Esophagus (tissue), 2 donors: ENCODE measurements at regions not wholly inside any gene's neighbourhood (a gene's known extent, or its start where the extent isn't known, plus 50 kb on each side); places are given as distances from the start of the nearest gene placed in this dataset.
"Not testable (repeated sequence)": the region's sequence is repeated elsewhere in the genome, so short reads cannot be mapped to it uniquely, and the experiment has no call there.

Experiments used
- H3K27ac ChIP-seq, 2 donors: one replicate each; pipeline ENCODE4 v1.5.1; 2013; ENCODE audit warnings: low read depth in 2 of 2, mild to moderate bottlenecking in 2 of 2, inconsistent platforms in 1 of 2, low read length in 1 of 2, moderate library complexity in 1 of 2
- H3K27me3 ChIP-seq, 2 donors: one replicate each; pipeline ENCODE4 v1.6.1; 2013; ENCODE audit warnings: low read length in 2 of 2, control low read depth in 1 of 2, mild to moderate bottlenecking in 1 of 2; ENCODE audit not compliant: insufficient read depth in 2 of 2, control insufficient read depth in 1 of 2
- H3K36me3 ChIP-seq, 2 donors: one replicate each; pipeline ENCODE4 v1.6.1; 2013; ENCODE audit warnings: low read length in 1 of 2; ENCODE audit not compliant: control insufficient read depth in 2 of 2, insufficient read depth in 2 of 2
- H3K4me1 ChIP-seq, 2 donors: one replicate each; pipeline ENCODE4 v1.6.1; 2013; ENCODE audit warnings: low read length in 1 of 2; ENCODE audit not compliant: control insufficient read depth in 2 of 2, insufficient read depth in 2 of 2
- H3K4me3 ChIP-seq, 2 donors: one replicate each; pipeline ENCODE4 v1.5.1; 2013; ENCODE audit warnings: low read length in 2 of 2, mild to moderate bottlenecking in 2 of 2, low read depth in 1 of 2, moderate library complexity in 1 of 2
- H3K9me3 ChIP-seq, 2 donors: one replicate each; pipeline ENCODE4 v1.6.1; 2013; ENCODE audit warnings: mild to moderate bottlenecking in 2 of 2, low read depth in 1 of 2, low read length in 1 of 2, moderate library complexity in 1 of 2; ENCODE audit not compliant: control insufficient read depth in 2 of 2, insufficient read depth in 1 of 2
- WGBS, 2 donors: extraction: QIAGEN DNeasy Blood & Tissue Kit; methylation state at CpG; one replicate each; pipeline ENCODE4 v1.1.7; 2013; 5-methylcytosine and 5-hydroxymethylcytosine counted together
- donor health status: healthy with polysubstance abuse.
- donor health status: Bipolar disorder and iron deficiency.

GRCh38 chr3:59499000-59499399, 449.2 kb upstream of the CFAP20DC start:
- H3K4me3 ChIP-seq: no peak overlapping the region
- H3K4me1 ChIP-seq: no peaks in the 10 kb centered on the region
- 90 to 91% methylated on average over 15 of the region's 15 CpGs for WGBS, 2 donors
- no peaks in the 10 kb centered on the region for H3K27me3 ChIP-seq
- H3K36me3 ChIP-seq: no peaks in the 10 kb centered on the region
- no peak overlapping the region for H3K27ac ChIP-seq
- no peaks in the 10 kb centered on the region for H3K9me3 ChIP-seq

DNA sequence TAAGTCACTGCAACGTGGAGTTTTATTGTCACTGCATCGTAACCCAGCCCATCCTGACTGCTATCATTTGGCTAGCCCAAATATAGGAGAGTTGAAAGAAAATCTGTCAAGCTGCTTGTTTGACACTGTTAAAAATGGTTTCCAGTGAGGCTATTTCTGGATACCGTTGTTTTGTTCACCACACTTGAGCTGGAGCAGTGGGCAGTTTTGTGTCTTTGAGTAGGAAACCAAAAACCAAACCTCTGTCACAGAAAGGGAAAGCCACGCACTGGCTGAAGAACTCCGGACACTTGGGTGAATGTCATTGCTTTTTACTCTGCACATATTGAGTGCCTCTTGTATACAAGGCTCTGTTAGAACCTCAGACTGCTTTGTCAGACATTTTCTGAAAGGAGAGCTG, 446.4 kb upstream of the CFAP20DC start:
- no peaks in the 10 kb centered on the region for H3K9me3 ChIP-seq
- no peak overlapping the region for H3K4me3 ChIP-seq
- no peaks in the 10 kb centered on the region for H3K36me3 ChIP-seq
- WGBS, 2 donors: 87 to 91% methylated on average over 5 of the region's 5 CpGs
- H3K4me1 ChIP-seq: no peaks in the 10 kb centered on the region
- no peaks in the 10 kb centered on the region for H3K27me3 ChIP-seq
- H3K27ac ChIP-seq: no peak overlapping the region

DNA sequence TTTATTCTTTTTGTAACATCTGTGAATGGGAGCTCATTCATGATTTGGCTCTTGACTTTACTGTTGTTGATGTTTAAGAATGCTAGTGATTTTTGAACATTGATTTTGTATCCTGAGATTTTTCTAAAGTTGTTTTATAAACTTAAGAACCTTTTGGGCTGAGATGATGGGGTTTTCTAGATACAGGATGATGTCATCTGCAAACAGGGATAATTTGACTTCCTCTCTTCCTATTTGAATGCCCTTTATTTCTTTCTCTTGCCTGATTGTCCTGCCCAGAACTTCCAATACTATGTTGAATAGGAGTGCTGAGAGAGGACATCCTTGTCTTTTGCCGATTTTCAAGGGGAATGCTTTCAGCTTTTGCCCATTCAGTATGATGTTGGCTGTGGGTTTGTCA, 445.1 kb upstream of the CFAP20DC start:
- H3K4me1 ChIP-seq, H3K27me3 ChIP-seq, H3K4me3 ChIP-seq, H3K9me3 ChIP-seq, H3K27ac ChIP-seq, H3K36me3 ChIP-seq: not testable (repeated sequence)
- WGBS, 2 donors: 90 to 92% methylated on average over 1 of the region's 1 CpG

GRCh38 chr3:59486520-59486919, 436.7 kb upstream of the CFAP20DC start:
- no peak overlapping the region for H3K4me3 ChIP-seq
- no peaks in the 10 kb centered on the region for H3K36me3 ChIP-seq
- no peaks in the 10 kb centered on the region for H3K27me3 ChIP-seq
- WGBS, 2 donors: 56 to 59% methylated on average over 3 of the region's 3 CpGs
- H3K27ac ChIP-seq: no peak overlapping the region
- H3K4me1 ChIP-seq: no peaks in the 10 kb centered on the region
- no peaks in the 10 kb centered on the region for H3K9me3 ChIP-seq

- Histone ChIP-seq H3K36me3 (no peaks in the 10 kb centered on the region), H3K4me1 (no peaks in the 10 kb centered on the region), H3K9me3 (no peaks in the 10 kb centered on the region), H3K4me3 (no peak overlapping the region), H3K27me3 (no peaks in the 10 kb centered on the region), H3K27ac (no peak overlapping the region)
- 91 to 93% methylated on average over 3 of the region's 3 CpGs for WGBS, 2 donors
Observed at GRCh38 chr3:59483191-59483590, 433.4 kb upstream of the CFAP20DC start.

GRCh38 chr3:59482684-59483083, 432.9 kb upstream of the CFAP20DC start:
- Histone ChIP-seq H3K36me3 (no peaks in the 10 kb centered on the region), H3K4me3 (no peak overlapping the region), H3K27me3 (no peaks in the 10 kb centered on the region), H3K9me3 (no peaks in the 10 kb centered on the region), H3K27ac (no peak overlapping the region), H3K4me1 (no peaks in the 10 kb centered on the region)
- WGBS, 2 donors: 70 to 79% methylated on average over 5 of the region's 5 CpGs

DNA sequence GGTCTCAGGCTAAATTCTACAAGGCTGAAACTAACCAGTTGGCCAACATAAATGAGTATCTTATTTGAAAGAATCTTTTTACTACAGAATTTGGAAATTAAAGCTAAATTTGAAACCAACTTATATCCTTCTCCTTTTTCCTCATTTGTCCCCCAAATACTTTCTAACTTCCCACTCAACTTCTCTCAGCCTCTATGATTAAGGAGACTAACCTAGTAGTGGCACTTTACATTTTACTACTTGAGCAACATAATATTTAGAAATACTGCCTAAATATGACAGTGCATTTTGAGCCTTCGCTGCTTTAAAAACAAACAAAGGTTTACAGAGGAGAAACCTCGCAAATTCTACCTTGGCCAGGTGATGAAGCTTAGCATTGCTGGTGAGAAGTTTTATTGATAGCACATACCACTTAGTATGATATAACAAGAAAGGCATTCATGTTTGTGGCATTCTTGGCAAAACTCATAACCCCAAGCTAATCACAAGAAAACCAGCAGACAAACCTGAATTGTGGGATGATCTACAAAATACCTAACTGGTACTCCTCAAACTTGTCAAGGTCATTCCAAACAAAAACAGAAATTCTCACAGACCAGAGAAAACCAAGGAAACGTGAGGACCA, 432.1 kb upstream of the CFAP20DC start:
- Histone ChIP-seq H3K4me3 (no peak overlapping the region), H3K9me3 (no peaks in the 10 kb centered on the region), H3K27ac (no peak overlapping the region), H3K36me3 (no peaks in the 10 kb centered on the region), H3K4me1 (no peaks in the 10 kb centered on the region), H3K27me3 (no peaks in the 10 kb centered on the region)
- 76 to 78% methylated on average over 3 of the region's 3 CpGs for WGBS, 2 donors

DNA sequence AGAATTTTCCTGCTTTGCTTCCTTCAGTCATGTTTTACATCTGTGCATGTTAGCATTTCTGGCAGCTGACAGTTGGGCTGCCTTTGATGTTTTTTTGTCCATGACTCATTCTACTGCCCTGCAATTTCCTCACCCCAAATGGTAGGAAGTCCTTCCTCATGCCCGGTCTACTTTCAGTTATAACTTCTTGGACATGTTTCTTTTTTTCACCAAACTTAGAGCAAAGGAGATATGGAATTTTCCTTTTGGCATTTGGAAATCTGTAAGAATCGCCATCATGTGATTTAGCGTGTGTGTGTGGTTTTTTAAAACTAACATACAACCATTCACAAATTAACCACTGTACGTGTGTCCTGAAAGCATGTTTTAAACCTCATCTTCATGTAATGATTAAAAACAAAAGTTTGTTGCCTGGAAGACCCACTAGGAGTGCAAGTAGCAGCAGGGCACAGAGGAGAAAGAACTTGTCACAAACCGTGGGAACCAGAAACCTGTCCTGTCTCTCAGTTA, 430.7 kb upstream of the CFAP20DC start:
- Histone ChIP-seq H3K9me3 (no peaks in the 10 kb centered on the region), H3K36me3 (no peaks in the 10 kb centered on the region), H3K4me3 (no peak overlapping the region), H3K27me3 (no peaks in the 10 kb centered on the region), H3K4me1 (no peaks in the 10 kb centered on the region), H3K27ac (no peak overlapping the region)
- WGBS, 2 donors: 37 to 49% methylated on average over 5 of the region's 5 CpGs

GRCh38 chr3:59473636-59474035, 423.8 kb upstream of the CFAP20DC start:
- no peaks in the 10 kb centered on the region for H3K27me3 ChIP-seq

DNA sequence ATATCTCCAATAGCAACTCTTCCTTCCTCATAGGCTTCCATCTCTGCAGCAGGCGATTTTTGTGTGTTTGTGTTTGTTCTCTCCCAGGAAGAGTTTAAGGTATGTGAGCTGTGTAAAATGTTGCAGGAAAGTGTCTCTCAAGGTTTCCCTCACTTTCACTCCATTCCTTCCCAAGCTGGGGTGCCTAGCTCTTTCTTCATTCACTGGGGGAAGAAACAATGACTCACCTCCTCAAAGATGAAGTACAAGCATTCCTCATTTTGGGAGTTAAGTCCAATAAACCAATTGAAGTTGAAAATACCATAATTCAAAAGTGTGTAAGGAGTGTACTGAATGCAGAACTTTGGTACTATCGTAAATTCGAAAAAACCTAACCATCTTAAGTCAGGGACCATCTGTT, 422.7 kb upstream of the CFAP20DC start:
- 92 to 93% methylated on average over 3 of the region's 3 CpGs for WGBS, 2 donors

More at GRCh38 chr3:59473636-59474035, 423.8 kb upstream of the CFAP20DC start:
- H3K4me1 ChIP-seq: no peaks in the 10 kb centered on the region
- WGBS, 2 donors: 67 to 78% methylated on average over 4 of the region's 4 CpGs
- no peak overlapping the region for H3K27ac ChIP-seq
- no peak overlapping the region for H3K4me3 ChIP-seq
- no peaks in the 10 kb centered on the region for H3K36me3 ChIP-seq
- H3K9me3 ChIP-seq: no peaks in the 10 kb centered on the region

More for the DNA sequence above, 422.7 kb upstream of the CFAP20DC start:
- no peaks in the 10 kb centered on the region for H3K27me3 ChIP-seq
- H3K9me3 ChIP-seq: no peaks in the 10 kb centered on the region
- no peaks in the 10 kb centered on the region for H3K4me1 ChIP-seq
- no peaks in the 10 kb centered on the region for H3K36me3 ChIP-seq
- no peak overlapping the region for H3K4me3 ChIP-seq
- H3K27ac ChIP-seq: no peak overlapping the region
